MM.1S (cell line): ENCODE measurements at regions not wholly inside any gene's neighbourhood (a gene's known extent, or its start where the extent isn't known, plus 50 kb on each side); places are given as distances from the start of the nearest gene placed in this dataset.

Experiments
- DNase-seq: peaks from one replicate; pipeline ENCODE4 v3.0.0-alpha.2; 2015
- H2AFZ ChIP-seq: fragments of 300-600 bp; sonication (generic); 2 replicates; pipeline ENCODE4 v1.6.0; 2016; ENCODE audit warnings: antibody characterized with exemption, low read length
- H3F3A ChIP-seq: fragments of 300-600 bp; sonication (generic); 2 replicates; pipeline ENCODE4 v1.6.1; 2016; ENCODE audit warnings: mild to moderate bottlenecking, antibody characterized with exemption, low read length, moderate library complexity, mixed read lengths; ENCODE audit not compliant: insufficient read depth
- H3K27ac ChIP-seq: fragments of 300-600 bp; sonication (generic); 2 replicates; pipeline ENCODE4 v1.5.1; 2016; ENCODE audit warnings: mild to moderate bottlenecking, low read length
- H3K27me3 ChIP-seq: fragments of 300-600 bp; sonication (generic); replicated peaks from 2 replicates; pipeline ENCODE4 v1.6.0; 2016; ENCODE audit warnings: low read length; ENCODE audit not compliant: insufficient read depth
- H3K36me3 ChIP-seq: fragments of 300-600 bp; sonication (generic); replicated peaks from 2 replicates; pipeline ENCODE4 v1.6.1; 2016; ENCODE audit warnings: mild to moderate bottlenecking, low read length, mixed read lengths; ENCODE audit not compliant: insufficient read depth
- H3K4me1 ChIP-seq: fragments of 300-600 bp; sonication (generic); 2 replicates; pipeline ENCODE4 v1.6.1; 2016; ENCODE audit warnings: low read length, mixed read lengths
- H3K4me2 ChIP-seq: fragments of 300-600 bp; sonication (generic); 2 replicates; pipeline ENCODE4 v1.6.0; 2016; ENCODE audit warnings: low read depth, low read length
- H3K4me3 ChIP-seq: fragments of 300-600 bp; sonication (generic); 2 replicates; pipeline ENCODE4 v1.5.1; 2016; ENCODE audit warnings: low read length, mixed read lengths
- H3K79me2 ChIP-seq: fragments of 300-600 bp; sonication (generic); 2 replicates; pipeline ENCODE4 v1.6.1; 2016; ENCODE audit warnings: mixed run types, low read length, mixed read lengths
- H3K9ac ChIP-seq: fragments of 300-600 bp; sonication (generic); 2 replicates; pipeline ENCODE4 v1.6.1; 2016; ENCODE audit warnings: low read length, mixed read lengths
- H3K9me2 ChIP-seq: fragments of 300-600 bp; sonication (generic); replicated peaks from 2 replicates; pipeline ENCODE4 v1.6.1; 2016; ENCODE audit warnings: mild to moderate bottlenecking, low read length, mixed read lengths; ENCODE audit not compliant: insufficient read depth
- H3K9me3 ChIP-seq: fragments of 300-600 bp; sonication (generic); replicated peaks from 2 replicates; pipeline ENCODE4 v1.6.1; 2016; ENCODE audit warnings: mild to moderate bottlenecking, low read length, mixed read lengths; ENCODE audit not compliant: insufficient read depth
- H4K20me1 ChIP-seq: fragments of 300-600 bp; sonication (generic); 2 replicates; pipeline ENCODE4 v1.6.1; 2016; ENCODE audit warnings: mild to moderate bottlenecking, low read length, moderate library complexity, mixed read lengths; ENCODE audit not compliant: insufficient read depth
- EZH2 ChIP-seq: fragments of 300-600 bp; sonication (generic); optimal IDR thresholded peaks from 2 replicates; pipeline ENCODE3; 2017; ENCODE audit warnings: low read depth, mild to moderate bottlenecking, antibody characterized with exemption, low read length, mixed read lengths
- EZH2phosphoT487 ChIP-seq: fragments of 300-600 bp; sonication (generic); IDR thresholded peaks from 2 replicates; pipeline ENCODE4 v1.6.1; 2018; ENCODE audit warnings: antibody characterized with exemption, low read length
- TF ChIP-seq, protein P1 (sequence below): fragments of 300-600 bp; sonication (generic); IDR thresholded peaks from 2 replicates; pipeline ENCODE4 v1.5.1; 2016; ENCODE audit warnings: antibody characterized with exemption, low read length, mixed read lengths

DNA sequence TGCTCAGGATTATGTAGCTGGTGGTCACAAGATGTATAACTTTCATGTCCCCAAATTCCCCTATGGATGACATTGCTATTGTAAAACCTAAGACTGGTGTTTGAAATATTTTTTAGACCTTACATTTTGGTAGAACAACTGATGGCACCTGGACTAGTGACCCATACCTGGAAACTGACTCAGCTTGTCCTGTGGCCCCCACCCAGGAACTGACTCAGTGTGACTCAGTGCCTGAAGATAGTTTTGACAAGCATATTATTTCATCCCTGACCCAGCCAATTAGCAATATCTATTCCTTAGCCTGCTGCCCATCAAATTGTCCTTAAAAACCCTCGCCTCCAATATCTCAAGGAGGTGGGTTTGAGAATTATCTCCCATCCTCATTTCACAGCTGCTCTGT, 90.9 kb upstream of the GRIK2 start:
- Histone ChIP-seq H3K4me2 (no peak overlapping the region), H3K27me3 (no peaks in the 10 kb centered on the region), H3F3A (no peaks in the 10 kb centered on the region), H3K9me3 (no peaks in the 10 kb centered on the region), H3K36me3 (no peaks in the 10 kb centered on the region), H3K9me2 (no peaks in the 10 kb centered on the region), H3K4me1 (no peaks in the 10 kb centered on the region), H3K9ac (no peak overlapping the region), H2AFZ (no peak overlapping the region), H4K20me1 (no peaks in the 10 kb centered on the region), H3K4me3 (no peak overlapping the region), H3K79me2 (no peaks in the 10 kb centered on the region), H3K27ac (no peak overlapping the region)
- DNase-seq = no peak
- TF ChIP-seq EZH2phosphoT487 = no peak
- TF ChIP-seq EZH2 = no peak
- TF ChIP-seq, protein P1, sequence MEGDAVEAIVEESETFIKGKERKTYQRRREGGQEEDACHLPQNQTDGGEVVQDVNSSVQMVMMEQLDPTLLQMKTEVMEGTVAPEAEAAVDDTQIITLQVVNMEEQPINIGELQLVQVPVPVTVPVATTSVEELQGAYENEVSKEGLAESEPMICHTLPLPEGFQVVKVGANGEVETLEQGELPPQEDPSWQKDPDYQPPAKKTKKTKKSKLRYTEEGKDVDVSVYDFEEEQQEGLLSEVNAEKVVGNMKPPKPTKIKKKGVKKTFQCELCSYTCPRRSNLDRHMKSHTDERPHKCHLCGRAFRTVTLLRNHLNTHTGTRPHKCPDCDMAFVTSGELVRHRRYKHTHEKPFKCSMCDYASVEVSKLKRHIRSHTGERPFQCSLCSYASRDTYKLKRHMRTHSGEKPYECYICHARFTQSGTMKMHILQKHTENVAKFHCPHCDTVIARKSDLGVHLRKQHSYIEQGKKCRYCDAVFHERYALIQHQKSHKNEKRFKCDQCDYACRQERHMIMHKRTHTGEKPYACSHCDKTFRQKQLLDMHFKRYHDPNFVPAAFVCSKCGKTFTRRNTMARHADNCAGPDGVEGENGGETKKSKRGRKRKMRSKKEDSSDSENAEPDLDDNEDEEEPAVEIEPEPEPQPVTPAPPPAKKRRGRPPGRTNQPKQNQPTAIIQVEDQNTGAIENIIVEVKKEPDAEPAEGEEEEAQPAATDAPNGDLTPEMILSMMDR = no peak

- no peak overlapping the region for H3K4me2 ChIP-seq
- H3K27me3 ChIP-seq = no peaks in the 10 kb centered on the region
- H3K4me3 ChIP-seq = no peak overlapping the region
- H3K9ac ChIP-seq = no peak overlapping the region
- no peaks in the 10 kb centered on the region for H3F3A ChIP-seq
- no peaks in the 10 kb centered on the region for H3K4me1 ChIP-seq
- H3K79me2 ChIP-seq = no peaks in the 10 kb centered on the region
- H3K9me3 ChIP-seq = no peaks in the 10 kb centered on the region
- TF ChIP-seq, protein P1 = no peak
- TF ChIP-seq EZH2 (no peak), EZH2phosphoT487 (no peak)
- H3K36me3 ChIP-seq = no peaks in the 10 kb centered on the region
- H3K27ac ChIP-seq = no peak overlapping the region
- no peaks in the 10 kb centered on the region for H3K9me2 ChIP-seq
- no peaks in the 10 kb centered on the region for H4K20me1 ChIP-seq
- DNase-seq = no peak
- H2AFZ ChIP-seq = no peak overlapping the region
Measured at GRCh38 chr6:101303495-101303894, 90.0 kb upstream of the GRIK2 start.

DNA sequence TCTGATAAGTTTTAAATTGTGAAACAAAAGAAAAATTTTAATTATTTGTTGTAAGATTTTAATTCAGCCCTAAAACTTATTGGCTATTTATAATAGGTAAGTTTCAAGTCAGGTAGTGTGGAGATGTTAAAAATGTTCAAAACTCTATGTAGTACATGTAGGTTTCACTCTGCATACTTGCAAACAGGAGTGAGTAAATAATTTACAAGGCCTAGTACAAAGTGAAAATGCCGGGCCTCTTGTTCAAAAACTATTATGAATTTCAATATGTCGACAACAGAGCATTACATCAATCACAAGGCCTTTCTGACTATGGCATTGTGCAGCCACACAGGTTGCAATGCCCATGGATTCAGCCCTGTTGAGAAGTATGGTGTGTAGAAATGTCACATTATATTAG, 80.9 kb upstream of the GRIK2 start:
- Histone ChIP-seq H4K20me1 (no peaks in the 10 kb centered on the region), H3K9me3 (no peaks in the 10 kb centered on the region), H3K4me2 (no peak overlapping the region), H3K9ac (no peak overlapping the region), H3K27ac (no peak overlapping the region), H3K36me3 (no peaks in the 10 kb centered on the region), H3K4me1 (no peaks in the 10 kb centered on the region), H3K79me2 (no peaks in the 10 kb centered on the region), H3K27me3 (no peaks in the 10 kb centered on the region), H2AFZ (no peak overlapping the region), H3K4me3 (no peak overlapping the region), H3K9me2 (no peaks in the 10 kb centered on the region), H3F3A (no peaks in the 10 kb centered on the region)
- DNase-seq = no peak
- TF ChIP-seq EZH2 (no peak), EZH2phosphoT487 (no peak)
- TF ChIP-seq, protein P1 = no peak

DNA sequence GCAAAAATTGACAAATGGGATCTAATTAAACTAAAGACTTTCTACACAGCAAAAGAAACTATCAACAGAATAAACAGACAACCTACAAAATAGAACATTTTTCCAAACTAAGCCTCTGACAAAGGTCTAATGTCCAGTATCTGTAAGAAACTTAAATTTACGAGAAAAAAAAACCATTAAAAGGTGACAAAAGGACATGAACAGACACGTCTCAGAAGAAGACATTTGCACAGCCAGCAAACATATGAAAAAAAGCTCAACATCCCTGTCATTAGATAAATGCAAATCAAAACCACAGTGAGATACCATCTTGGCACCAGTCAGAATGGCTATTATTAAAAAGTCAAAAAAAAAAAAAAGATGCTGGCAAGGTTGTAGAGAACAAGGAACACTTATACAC, 70.6 kb upstream of the GRIK2 start:
- no peaks in the 10 kb centered on the region for H3K27me3 ChIP-seq
- H3K79me2 ChIP-seq = no peaks in the 10 kb centered on the region
- H2AFZ ChIP-seq = no peak overlapping the region
- H4K20me1 ChIP-seq = no peaks in the 10 kb centered on the region; the same call in 1 of the 2 replicates
- no peak overlapping the region for H3K9ac ChIP-seq
- H3K27ac ChIP-seq = no peak overlapping the region
- no peaks in the 10 kb centered on the region for H3K4me1 ChIP-seq
- no peak for DNase-seq
- H3F3A ChIP-seq = no peaks in the 10 kb centered on the region
- H3K9me3 ChIP-seq = no peaks in the 10 kb centered on the region
- TF ChIP-seq, protein P1 = no peak
- no peak for TF ChIP-seq EZH2phosphoT487
- no peak for TF ChIP-seq EZH2
- H3K36me3 ChIP-seq = no peaks in the 10 kb centered on the region
- no peak overlapping the region for H3K4me2 ChIP-seq
- H3K9me2 ChIP-seq = no peaks in the 10 kb centered on the region
- no peak overlapping the region for H3K4me3 ChIP-seq
